HCT116 (cell line): ENCODE measurements at regions not wholly inside any gene's neighbourhood (a gene's known extent, or its start where the extent isn't known, plus 50 kb on each side); places are given as distances from the start of the nearest gene placed in this dataset.

Source experiments
- ATAC-seq: fragments of 200-7000 bp; cut with Tn5 transposase; 2 replicates; pipeline ENCODE4 v1.9.1; 2020; ENCODE audit warnings: mild to moderate bottlenecking, moderate library complexity
- BruUV-seq: library from RNA; stranded (reverse); fragments of 400-500 nt; replicated peaks from 2 replicates; lab custom pipeline; 2021; lab: Mats Ljungman, UMichigan
- CTCF ChIA-PET: fragments of 300-600 bp; sonication (Branson Sonifier 250); formaldehyde crosslinking; loops from one replicate; lab custom pipeline; 2021; ENCODE audit warnings: antibody characterized with exemption; lab: Charles Lee
- POLR2A ChIA-PET: fragments of 300-600, 350-600 bp; sonication (Branson Sonifier 250); formaldehyde crosslinking; loops from one replicate; lab custom pipeline; 2021; ENCODE audit warnings: antibody characterized with exemption; lab: Charles Lee
- RAD21 ChIA-PET, 2 experiments: fragments of 300-600 bp; sonication (Branson Sonifier 250); formaldehyde crosslinking; loops; one replicate each; lab custom pipeline; 2023; ENCODE audit warnings: low total read pairs in 2 of 2; ENCODE audit not compliant: uncharacterized antibody in 2 of 2, unreplicated experiment in 2 of 2, low non-redundant PET in 1 of 2; lab: Charles Lee
- DNase-seq: peaks from one replicate; pipeline ENCODE4 v3.0.0-alpha.2; 2010; ENCODE audit warnings: low read depth, low spot score
- H2AFZ ChIP-seq: fragments of 200-600 bp; shearing (Covaris generic), sonication (generic); 2 replicates; pipeline ENCODE4 v1.6.1; 2017; ENCODE audit warnings: low read depth, mixed run types, mixed read lengths, antibody characterized with exemption, low read length; ENCODE audit not compliant: poor library complexity, severe bottlenecking
- H3K27ac ChIP-seq: 2 replicates; pipeline ENCODE4 v1.5.1; 2012; ENCODE audit warnings: low read depth, low read length
- H3K27me3 ChIP-seq: fragments of 200-600 bp; sonication (generic); 2 replicates; pipeline ENCODE4 v1.6.1; 2016; ENCODE audit warnings: mixed run types, low read length, mixed read lengths; ENCODE audit not compliant: insufficient read depth
- H3K36me3 ChIP-seq, 2 experiments: fragments of 200-500 bp in 1 of 2; fragments of 200-600 bp in 1 of 2; sonication (Bioruptor generic) in 1 of 2; sonication (generic) in 1 of 2; 2 replicates each; pipeline versions ENCODE4 v1.5.1 to v1.6.1; 2014 to 2016; ENCODE audit warnings: low read length in 2 of 2, inconsistent platforms in 1 of 2, mixed read lengths in 1 of 2, mixed run types in 1 of 2; ENCODE audit not compliant: insufficient read depth in 2 of 2, control insufficient read depth in 1 of 2
- H3K4me1 ChIP-seq, 2 experiments: fragments of 200-600 bp in 1 of 2; sonication (generic) in 1 of 2; 2 replicates each; pipeline versions ENCODE4 v1.5.1 to v1.6.1; 2012 to 2017; ENCODE audit warnings: low read length in 2 of 2, inconsistent platforms in 1 of 2, mild to moderate bottlenecking in 1 of 2, mixed read lengths in 1 of 2, mixed run types in 1 of 2, moderate library complexity in 1 of 2; ENCODE audit not compliant: insufficient read depth in 2 of 2, control insufficient read depth in 1 of 2
- H3K4me2 ChIP-seq: fragments of 200-600 bp; sonication (generic); 2 replicates; pipeline ENCODE4 v1.6.1; 2017; ENCODE audit warnings: mixed run types, low read length, mixed read lengths
- H3K4me3 ChIP-seq, 2 experiments: fragments of 200-600 bp in 1 of 2; sonication (generic) in 1 of 2; replicated peaks in 1 of 2; 2 replicates each; pipeline ENCODE4 v1.5.1; 2011 to 2016; ENCODE audit warnings: low read length in 2 of 2, control low read depth in 1 of 2, low read depth in 1 of 2, mild to moderate bottlenecking in 1 of 2, mixed read lengths in 1 of 2, mixed run types in 1 of 2
- H3K79me2 ChIP-seq: fragments of 200-600 bp; sonication (generic); 2 replicates; pipeline ENCODE4 v1.6.1; 2017; ENCODE audit warnings: mild to moderate bottlenecking, mixed run types, low read length, moderate library complexity, mixed read lengths; ENCODE audit not compliant: insufficient read depth
- H3K9ac ChIP-seq: fragments of 200-600 bp; sonication (generic); 2 replicates; pipeline ENCODE4 v1.6.1; 2016; ENCODE audit warnings: low read length, mixed read lengths
- H3K9me2 ChIP-seq: fragments of 200-600 bp; sonication (generic), shearing (Covaris generic); 2 replicates; pipeline ENCODE4 v1.6.1; 2017; ENCODE audit warnings: mixed run types, mild to moderate bottlenecking, moderate library complexity; ENCODE audit not compliant: insufficient read depth
- H3K9me3 ChIP-seq, 2 experiments: fragments of 200-500 bp in 1 of 2; fragments of 200-600 bp in 1 of 2; sonication (Bioruptor generic) in 1 of 2; sonication (generic) in 1 of 2; 2 replicates each; pipeline ENCODE4 v1.6.1; 2014 to 2017; ENCODE audit warnings: low read length in 2 of 2, mixed read lengths in 2 of 2, inconsistent platforms in 1 of 2, low read depth in 1 of 2, mild to moderate bottlenecking in 1 of 2, mixed run types in 1 of 2, moderate library complexity in 1 of 2; ENCODE audit not compliant: control insufficient read depth in 1 of 2, insufficient read depth in 1 of 2
- H4K20me1 ChIP-seq: fragments of 200-600 bp; sonication (generic), shearing (Covaris generic); 2 replicates; pipeline ENCODE4 v1.6.1; 2017; ENCODE audit warnings: mixed run types, mild to moderate bottlenecking, moderate library complexity; ENCODE audit not compliant: insufficient read depth
- CEBPB ChIP-seq: IDR thresholded peaks from 2 replicates; pipeline ENCODE4 v1.6.1; 2012; ENCODE audit warnings: low read depth
- EZH2 ChIP-seq: fragments of 200-600 bp; sonication (generic); IDR thresholded peaks from 2 replicates; pipeline ENCODE4 v1.6.1; 2017; ENCODE audit warnings: antibody characterized with exemption, mixed run types
- FOSL1 ChIP-seq: IDR thresholded peaks from 2 replicates; pipeline ENCODE4 v1.6.1; 2012; ENCODE audit warnings: low read depth
- POLR2AphosphoS5 ChIP-seq: IDR thresholded peaks from 2 replicates; pipeline ENCODE4 v1.6.1; 2011; ENCODE audit warnings: mild to moderate bottlenecking, low read depth, low read length, moderate library complexity
- REST ChIP-seq: IDR thresholded peaks from 2 replicates; pipeline ENCODE4 v1.6.1; 2012; ENCODE audit warnings: low read depth
- SP1 ChIP-seq: IDR thresholded peaks from 2 replicates; pipeline ENCODE4 v1.6.1; 2012; ENCODE audit warnings: low read depth
- ZFX ChIP-seq: fragments of 450-650 bp; IDR thresholded peaks from 2 replicates; pipeline ENCODE4 v1.6.1; 2017
- ZNF274 ChIP-seq: fragments of 200-500 bp; sonication (Bioruptor generic); IDR thresholded peaks from 2 replicates; pipeline ENCODE4 v1.6.1; 2014; ENCODE audit warnings: mild to moderate bottlenecking, low read depth, low read length, inconsistent platforms
- intact Hi-C: fragments of 100-400 bp; cut with micrococcal nuclease; formaldehyde crosslinking; loops from 2 replicates; pipeline ENCODE4 v1.10.0; 2022
- TF ChIP-seq, protein P1 (sequence below): IDR thresholded peaks from 2 replicates; pipeline ENCODE4 v1.6.1; 2012

GRCh38 chr1:217268058-217268457, 362.8 kb downstream of the GPATCH2 start:
- POLR2A ChIA-PET, result no interaction called here
- TF ChIP-seq ZFX (no peak), FOSL1 (no peak), EZH2 (no peak), POLR2AphosphoS5 (no peak), SP1 (no peak), ZNF274 (no peak), CEBPB (no peak)
- TF ChIP-seq, protein P1, sequence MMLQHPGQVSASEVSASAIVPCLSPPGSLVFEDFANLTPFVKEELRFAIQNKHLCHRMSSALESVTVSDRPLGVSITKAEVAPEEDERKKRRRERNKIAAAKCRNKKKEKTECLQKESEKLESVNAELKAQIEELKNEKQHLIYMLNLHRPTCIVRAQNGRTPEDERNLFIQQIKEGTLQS, result no peak
- TF ChIP-seq, all 23 proteins: peak for 0
- intact Hi-C loops, result no loop called here
- H3K27me3 ChIP-seq, result no peaks in the 10 kb centered on the region
- H3K4me2 ChIP-seq, result no peak overlapping the region
- no peaks in the 10 kb centered on the region for H3K4me1 ChIP-seq
- H2AFZ ChIP-seq, result no peak overlapping the region
- ATAC-seq (no peak), DNase-seq (no peak)
- no peaks in the 10 kb centered on the region for H3K36me3 ChIP-seq
- ChIA-PET CTCF (no interaction called here), RAD21 (no interaction called here)
- no peaks in the 10 kb centered on the region for H3K9me2 ChIP-seq
- H4K20me1 ChIP-seq, result no peaks in the 10 kb centered on the region
- no peaks in the 10 kb centered on the region for H3K79me2 ChIP-seq
- no peak overlapping the region for H3K4me3 ChIP-seq
- H3K9ac ChIP-seq, result no peak overlapping the region
- no peaks in the 10 kb centered on the region for H3K9me3 ChIP-seq
- no peak overlapping the region for H3K27ac ChIP-seq
- no TSS peak for BruUV-seq

DNA sequence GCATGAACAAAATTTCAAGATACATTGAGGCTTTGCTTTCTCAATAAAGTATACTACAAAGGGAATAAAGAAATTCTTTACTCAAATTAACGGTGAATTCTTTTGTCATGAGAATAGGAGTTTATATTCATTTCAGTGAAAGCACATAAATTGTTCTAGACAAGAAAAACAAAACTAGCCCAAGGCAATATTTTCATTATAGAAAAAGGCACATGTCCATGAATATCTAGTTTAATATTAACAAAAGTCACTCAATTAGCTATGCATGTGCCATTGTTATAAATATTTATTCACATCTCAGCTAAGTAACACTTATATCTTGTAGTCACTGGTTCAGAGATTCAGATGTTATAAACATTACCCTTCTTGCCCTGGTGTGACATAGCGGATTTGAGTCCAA, 369.3 kb downstream of the GPATCH2 start:
- ChIA-PET CTCF (no interaction called here), RAD21 (no interaction called here), POLR2A (no interaction called here)
- Histone ChIP-seq H3K4me3 (no peak overlapping the region), H3K4me2 (no peak overlapping the region), H3K9ac (no peak overlapping the region), H3K27ac (no peak overlapping the region), H4K20me1 (no peaks in the 10 kb centered on the region), H3K4me1 (no peaks in the 10 kb centered on the region), H2AFZ (no peak overlapping the region), H3K9me2 (no peaks in the 10 kb centered on the region), H3K27me3 (no peaks in the 10 kb centered on the region), H3K36me3 (no peaks in the 10 kb centered on the region), H3K79me2 (no peaks in the 10 kb centered on the region), H3K9me3 (no peaks in the 10 kb centered on the region)
- intact Hi-C loops, result no loop called here
- ATAC-seq, result no peak
- no TSS peak for BruUV-seq
- TF ChIP-seq REST, result no peak
- DNase-seq, result no peak
